ENCODE measurements at regions not wholly inside any gene's neighbourhood (a gene's known extent, or its start where the extent isn't known, plus 50 kb on each side); places are given as distances from the start of the nearest gene placed in this dataset.

DNA sequence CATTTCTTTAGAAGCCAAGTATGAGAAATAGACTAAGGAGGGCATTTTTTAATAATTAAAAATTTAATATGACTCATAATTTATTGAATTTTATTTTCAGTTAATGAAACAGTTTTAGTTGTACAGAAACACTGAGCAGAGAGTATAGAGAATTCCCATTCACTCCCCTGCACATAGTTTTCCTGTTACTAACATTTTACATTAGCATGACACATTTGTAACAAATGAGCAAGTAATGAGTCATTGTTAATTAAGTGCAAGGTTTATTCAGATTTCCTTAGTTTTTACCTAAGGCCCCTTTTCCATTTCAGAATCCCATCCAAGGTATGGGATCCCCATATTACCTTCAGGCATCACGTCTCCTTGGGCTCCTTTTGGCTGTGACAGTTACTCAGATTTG, 271.5 kb upstream of the FZD8 start:
- no peaks in the 10 kb centered on the region for H3K36me3 ChIP-seq
- intact Hi-C loops (cut with DNase I), result loop anchor here (5.0 kb wide), 1 partner anchor 271 kb away; the partner anchor contains the start of gene FZD8
- no peaks in the 10 kb centered on the region for H3K27me3 ChIP-seq
- no peak for DNase-seq
- no peaks in the 10 kb centered on the region for H3K9me3 ChIP-seq
- no peak overlapping the region for H3K27ac ChIP-seq
- no peak overlapping the region for H3K4me3 ChIP-seq
- WGBS, 2 donors, result 90 to 95% methylated on average over 1 of the region's 1 CpG
- H3K4me1 ChIP-seq, result peaks cover 0 to 14% (median 12%) of the 10 kb centered on the region in 4 donors
- TF ChIP-seq, protein P1, sequence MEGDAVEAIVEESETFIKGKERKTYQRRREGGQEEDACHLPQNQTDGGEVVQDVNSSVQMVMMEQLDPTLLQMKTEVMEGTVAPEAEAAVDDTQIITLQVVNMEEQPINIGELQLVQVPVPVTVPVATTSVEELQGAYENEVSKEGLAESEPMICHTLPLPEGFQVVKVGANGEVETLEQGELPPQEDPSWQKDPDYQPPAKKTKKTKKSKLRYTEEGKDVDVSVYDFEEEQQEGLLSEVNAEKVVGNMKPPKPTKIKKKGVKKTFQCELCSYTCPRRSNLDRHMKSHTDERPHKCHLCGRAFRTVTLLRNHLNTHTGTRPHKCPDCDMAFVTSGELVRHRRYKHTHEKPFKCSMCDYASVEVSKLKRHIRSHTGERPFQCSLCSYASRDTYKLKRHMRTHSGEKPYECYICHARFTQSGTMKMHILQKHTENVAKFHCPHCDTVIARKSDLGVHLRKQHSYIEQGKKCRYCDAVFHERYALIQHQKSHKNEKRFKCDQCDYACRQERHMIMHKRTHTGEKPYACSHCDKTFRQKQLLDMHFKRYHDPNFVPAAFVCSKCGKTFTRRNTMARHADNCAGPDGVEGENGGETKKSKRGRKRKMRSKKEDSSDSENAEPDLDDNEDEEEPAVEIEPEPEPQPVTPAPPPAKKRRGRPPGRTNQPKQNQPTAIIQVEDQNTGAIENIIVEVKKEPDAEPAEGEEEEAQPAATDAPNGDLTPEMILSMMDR (IDR thresholded peaks at IDR 0.05), result no peak
- TF ChIP-seq EP300 (IDR thresholded peaks at IDR 0.05) (no peak), POLR2AphosphoS5 (IDR thresholded peaks at IDR 0.05) (no peak), POLR2A (IDR thresholded peaks at IDR 0.05) (no peak)

- no peak for DNase-seq
- WGBS, 2 donors, result 36 to 38% methylated on average over 6 of the region's 6 CpGs
- Histone ChIP-seq H3K9me3 (no peaks in the 10 kb centered on the region), H3K4me1 (peaks cover 0 to 14% (median 12%) of the 10 kb centered on the region in 4 donors), H3K27me3 (no peaks in the 10 kb centered on the region), H3K36me3 (no peaks in the 10 kb centered on the region), H3K27ac (peak overlapping the region in 1 of 4 donors; percentile 11), H3K4me3 (no peak overlapping the region)
- intact Hi-C loops (cut with DNase I), result loop anchor here (5.0 kb wide), 1 partner anchor 271 kb away; the partner anchor contains the start of gene FZD8
- TF ChIP-seq POLR2AphosphoS5 (IDR thresholded peaks at IDR 0.05) (no peak), POLR2A (IDR thresholded peaks at IDR 0.05) (no peak), EP300 (IDR thresholded peaks at IDR 0.05) (no peak)
- TF ChIP-seq, protein P1 (IDR thresholded peaks at IDR 0.05), result no peak
Measured at GRCh38 chr10:35912615-35913569, 270.8 kb upstream of the FZD8 start.

GRCh38 chr10:35911954-35912353, 269.9 kb upstream of the FZD8 start:
- H3K4me1 ChIP-seq, result peaks cover 0 to 14% (median 12%) of the 10 kb centered on the region in 4 donors

DNA sequence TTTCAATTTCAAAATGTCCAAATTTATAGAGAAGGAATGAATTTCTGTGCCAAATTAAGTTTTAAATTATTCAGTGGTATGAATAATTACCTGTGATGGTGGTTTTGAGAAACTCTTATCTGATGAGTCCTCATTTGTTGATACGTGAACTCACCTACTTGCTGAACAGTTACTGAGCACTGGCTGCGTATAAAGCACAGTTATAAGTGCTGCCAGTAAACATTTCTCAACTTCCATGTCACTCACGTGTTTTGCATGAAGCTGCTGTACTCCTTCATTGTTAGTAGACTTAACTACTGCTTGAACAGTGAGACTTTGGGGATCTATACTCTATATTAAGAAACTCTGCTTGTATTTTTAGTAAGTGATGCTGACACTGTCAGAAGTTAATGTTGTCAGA, 269.1 kb upstream of the FZD8 start:
- WGBS, 2 donors, result 86 to 87% methylated on average over 3 of the region's 3 CpGs
- DNase-seq, result no peak
- H3K27ac ChIP-seq, result no peak overlapping the region
- H3K4me3 ChIP-seq, result no peak overlapping the region
- H3K36me3 ChIP-seq, result no peaks in the 10 kb centered on the region
- H3K27me3 ChIP-seq, result no peaks in the 10 kb centered on the region
- peaks cover 0 to 14% (median 12%) of the 10 kb centered on the region in 4 donors for H3K4me1 ChIP-seq
- no peaks in the 10 kb centered on the region for H3K9me3 ChIP-seq
- intact Hi-C loops (cut with DNase I), result loop anchor here (5.0 kb wide), 1 partner anchor 269 kb away; the partner anchor contains the start of gene FZD8
- TF ChIP-seq, protein P1 (IDR thresholded peaks at IDR 0.05), result no peak
- TF ChIP-seq POLR2AphosphoS5 (IDR thresholded peaks at IDR 0.05), result no peak
- TF ChIP-seq EP300 (IDR thresholded peaks at IDR 0.05), result no peak
- TF ChIP-seq POLR2A (IDR thresholded peaks at IDR 0.05), result no peak

More at GRCh38 chr10:35911954-35912353, 269.9 kb upstream of the FZD8 start:
- DNase-seq, result no peak
- Histone ChIP-seq H3K36me3 (no peaks in the 10 kb centered on the region), H3K9me3 (no peaks in the 10 kb centered on the region), H3K27ac (no peak overlapping the region), H3K27me3 (no peaks in the 10 kb centered on the region), H3K4me3 (no peak overlapping the region)
- intact Hi-C loops (cut with DNase I), result loop anchor here (5.0 kb wide), 1 partner anchor 270 kb away; the partner anchor contains the start of gene FZD8
- TF ChIP-seq, protein P1 (IDR thresholded peaks at IDR 0.05), result no peak
- TF ChIP-seq EP300 (IDR thresholded peaks at IDR 0.05) (no peak), POLR2AphosphoS5 (IDR thresholded peaks at IDR 0.05) (no peak), POLR2A (IDR thresholded peaks at IDR 0.05) (no peak)
- WGBS, 2 donors, result 94 to 96% methylated on average over 2 of the region's 2 CpGs
